DOHH2 (cell line): ENCODE measurements at regions not wholly inside any gene's neighbourhood (a gene's known extent, or its start where the extent isn't known, plus 50 kb on each side); places are given as distances from the start of the nearest gene placed in this dataset.

Experiments
- CTCF ChIP-seq: fragments of 200-600 bp; sonication (generic); IDR thresholded peaks from one replicate; pipeline ENCODE4 v1.5.1; 2014; ENCODE audit warnings: antibody characterized with exemption, mild to moderate bottlenecking, low read depth, low read length; ENCODE audit not compliant: poor library complexity, severe bottlenecking
- EZH2phosphoT487 ChIP-seq: fragments of 200-600 bp; sonication (generic); IDR thresholded peaks from 2 replicates; pipeline ENCODE4 v1.6.1; 2017; ENCODE audit warnings: borderline replicate concordance, mild to moderate bottlenecking, antibody characterized with exemption, low read length, moderate library complexity, mixed read lengths

- TF ChIP-seq CTCF (no peak), EZH2phosphoT487 (no peak)
Measured at GRCh38 chr5:162638849-162639248, 571.3 kb downstream of the GABRG2 start.
